ELR (cell line): ENCODE measurements at regions not wholly inside any gene's neighbourhood (a gene's known extent, or its start where the extent isn't known, plus 50 kb on each side); places are given as distances from the start of the nearest gene placed in this dataset.
A peak's percentile ranks its signal among the peaks of the same experiment; 100 is the strongest.

ENCODE experiments used
- DNase-seq: peaks from one replicate; pipeline ENCODE4 v3.0.0-alpha.2; 2015; ENCODE audit warnings: low read depth

DNA sequence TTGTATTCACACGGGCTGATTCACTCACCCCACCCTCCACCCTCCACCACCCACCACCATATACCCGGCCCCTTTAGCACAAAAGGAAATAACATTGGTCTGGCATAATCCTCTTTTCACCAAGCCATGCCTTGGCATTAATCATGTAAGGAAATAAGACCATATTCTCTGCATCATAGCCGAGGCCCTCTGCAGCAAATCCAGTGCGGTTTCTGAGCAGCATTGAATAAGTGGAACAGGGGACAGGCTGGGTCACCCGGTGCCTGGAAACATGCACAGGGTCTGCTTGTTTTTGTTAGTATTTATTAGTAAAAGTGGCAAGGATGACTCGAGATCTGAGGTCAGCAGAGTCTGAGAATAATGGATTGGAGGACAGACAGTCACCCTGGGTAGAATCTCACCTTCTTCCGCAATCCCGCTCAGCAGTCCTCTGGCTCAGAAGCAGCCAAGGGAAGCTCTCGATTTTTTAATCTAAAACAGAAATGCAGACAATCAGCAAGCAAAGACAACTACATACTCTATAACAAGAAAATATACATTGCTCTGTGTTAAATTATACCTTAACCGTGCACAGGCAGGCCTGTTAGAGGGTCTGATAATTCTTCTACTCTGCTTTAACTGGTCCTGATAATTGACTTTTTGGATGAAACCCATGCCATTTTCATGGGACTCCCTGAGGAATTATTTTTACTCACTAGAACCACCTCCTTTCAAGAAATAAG lies 52.4 kb upstream of the CDC42BPA start:
- DNase-seq: peak; percentile 55

- DNase-seq: no peak
Observed at GRCh38 chr1:227369102-227369760, 50.9 kb upstream of the CDC42BPA start.
